ENCODE measurements at regions not wholly inside any gene's neighbourhood (a gene's known extent, or its start where the extent isn't known, plus 50 kb on each side); places are given as distances from the start of the nearest gene placed in this dataset.
"Not testable (repeated sequence)": the region's sequence is repeated elsewhere in the genome, so short reads cannot be mapped to it uniquely, and the experiment has no call there.

DNA sequence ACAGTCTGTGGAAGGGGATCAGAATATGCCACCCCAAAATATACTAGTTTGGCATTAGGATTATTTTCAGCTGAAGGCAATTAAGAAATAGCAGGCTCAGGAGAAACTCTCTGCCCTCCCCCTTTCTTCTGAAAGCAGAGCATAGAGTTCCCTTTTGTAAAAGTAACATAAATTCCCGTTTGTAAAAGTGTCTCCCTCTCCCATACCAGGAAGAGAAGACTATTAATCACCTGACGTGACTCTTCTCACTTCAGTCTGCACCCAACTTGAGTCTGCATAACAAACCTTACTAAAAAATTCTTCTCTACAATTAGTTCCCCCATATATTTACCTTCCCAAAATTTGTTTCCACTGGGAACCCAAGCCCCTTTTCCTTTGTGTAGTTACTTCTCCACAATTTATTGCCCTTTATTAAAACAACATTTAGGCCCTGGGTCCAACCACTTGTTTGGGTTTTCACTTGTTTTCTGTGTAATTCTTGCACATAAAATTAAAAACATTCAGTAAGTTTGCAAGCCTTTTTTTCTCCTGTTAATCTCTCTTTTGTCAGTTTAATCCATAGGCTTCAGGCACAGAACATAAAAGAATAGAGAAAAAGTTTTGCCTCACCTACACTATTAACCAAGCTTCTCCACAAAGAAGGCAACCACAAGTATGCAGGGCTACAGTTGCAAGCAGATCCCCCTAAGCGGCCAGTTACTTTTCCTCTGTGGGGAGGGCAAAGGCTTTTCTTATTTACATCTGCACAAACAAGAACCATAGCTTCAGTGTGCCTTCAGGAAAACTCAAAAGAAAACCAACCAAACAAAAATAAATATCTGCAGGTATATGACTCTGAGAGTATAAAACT is 73.8 kb upstream of the EPCAM start:
- no peak for DNase-seq (ENCODE audit: low read depth, low spot score)

- DNase-seq (ENCODE audit: low read depth, low spot score) = no peak
Observed at GRCh38 chr2:47293976-47294375, 75.1 kb upstream of the EPCAM start.

DNA sequence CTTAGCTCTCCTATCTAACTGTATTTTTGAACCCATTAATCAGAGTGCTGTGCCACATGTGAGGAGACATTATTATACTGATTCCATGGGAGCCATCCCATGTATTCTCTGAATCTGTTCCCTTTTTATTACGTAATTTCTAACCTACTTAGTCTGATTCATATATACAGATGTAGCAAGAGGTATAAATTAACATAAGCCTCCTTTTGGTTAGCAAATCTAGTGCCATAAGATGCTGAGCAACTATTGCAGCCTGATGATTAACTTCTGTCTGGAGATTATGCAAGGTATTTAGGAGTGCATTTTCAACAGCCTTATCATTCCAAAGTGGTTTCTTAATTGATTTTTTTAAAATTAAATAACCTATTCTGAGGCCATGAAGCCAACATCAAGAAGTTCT is 80.2 kb upstream of the EPCAM start:
- DNase-seq (ENCODE audit: low read depth, low spot score) = no peak

- no peak for DNase-seq (ENCODE audit: low read depth, low spot score)
Observed at GRCh38 chr2:47283659-47284058, 85.5 kb upstream of the EPCAM start.

DNA sequence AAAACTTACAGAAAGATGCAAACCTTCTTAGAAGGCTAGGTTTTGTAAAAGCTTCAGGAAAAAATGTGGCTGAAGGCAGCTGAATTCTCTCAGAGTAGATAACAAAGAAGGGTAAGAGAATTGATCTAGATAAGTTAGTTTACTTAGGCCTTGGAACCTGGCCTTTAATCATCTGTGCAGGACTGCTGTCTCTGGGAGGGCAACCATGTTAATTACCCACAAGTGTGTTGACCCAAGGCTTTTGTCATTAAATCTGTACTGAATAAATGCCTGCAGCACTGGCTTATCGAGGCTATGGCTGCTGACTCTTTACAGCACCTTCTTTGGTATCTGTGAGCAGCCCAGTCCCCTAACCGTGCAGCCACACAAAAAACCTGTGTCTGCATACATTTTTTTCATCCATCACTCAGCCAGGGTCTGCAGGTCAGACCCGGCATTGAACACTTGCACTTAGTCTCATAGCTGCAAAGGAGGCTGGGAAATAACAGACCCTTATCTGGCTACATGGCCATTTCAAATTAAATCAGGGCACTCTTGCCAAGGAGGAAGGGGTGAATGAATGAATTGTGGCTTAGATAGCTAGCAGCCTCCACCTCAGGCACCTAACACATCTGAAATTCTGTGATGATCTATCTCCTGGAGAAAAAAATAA is 86.4 kb upstream of the EPCAM start:
- no peak for DNase-seq (ENCODE audit: low read depth, low spot score)

DNA sequence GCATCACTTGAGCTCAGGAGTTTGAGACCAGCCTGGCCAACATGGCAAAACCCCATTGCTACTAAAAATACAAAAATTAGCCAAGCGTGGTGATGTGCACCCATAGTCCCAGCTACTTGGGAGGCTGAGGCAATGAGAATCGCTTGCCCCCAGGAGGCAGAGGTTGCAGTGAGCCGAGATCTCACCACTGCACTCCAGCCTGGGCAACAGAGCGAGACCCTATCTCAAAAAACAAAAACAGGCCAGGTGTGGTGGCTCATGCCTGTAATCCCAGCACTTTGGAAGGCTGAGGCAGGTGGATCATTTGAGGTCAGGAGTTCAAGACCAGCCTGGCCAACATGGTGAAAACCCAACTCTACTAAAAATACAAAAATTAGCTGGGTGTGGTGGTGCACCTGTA is 89.6 kb upstream of the EPCAM start:
- DNase-seq (ENCODE audit: low read depth, low spot score) = not testable (repeated sequence)

DNA sequence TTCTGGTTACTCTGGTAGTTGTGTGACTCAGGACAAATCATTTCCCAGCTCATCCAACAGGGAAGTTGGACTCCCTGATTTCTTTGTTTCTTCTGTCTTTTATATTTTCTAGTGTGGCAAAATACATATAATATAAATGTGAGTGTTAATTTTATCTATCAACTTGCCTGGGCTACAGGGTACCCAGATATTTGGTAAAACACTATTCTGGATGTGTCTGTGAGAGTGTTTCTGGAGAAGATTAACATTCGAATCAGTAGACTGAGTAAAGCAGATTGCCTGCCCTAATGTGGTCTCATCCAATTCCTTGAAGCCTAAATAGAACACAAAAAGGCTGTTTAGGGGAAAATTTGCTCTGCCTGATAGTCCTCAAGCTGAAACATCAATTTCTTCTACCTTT is 91.1 kb upstream of the EPCAM start:
- no peak for DNase-seq (ENCODE audit: low read depth, low spot score)

GRCh38 chr2:47277187-47277586 is 91.9 kb upstream of the EPCAM start:
- DNase-seq (ENCODE audit: low read depth, low spot score) = no peak

DNA sequence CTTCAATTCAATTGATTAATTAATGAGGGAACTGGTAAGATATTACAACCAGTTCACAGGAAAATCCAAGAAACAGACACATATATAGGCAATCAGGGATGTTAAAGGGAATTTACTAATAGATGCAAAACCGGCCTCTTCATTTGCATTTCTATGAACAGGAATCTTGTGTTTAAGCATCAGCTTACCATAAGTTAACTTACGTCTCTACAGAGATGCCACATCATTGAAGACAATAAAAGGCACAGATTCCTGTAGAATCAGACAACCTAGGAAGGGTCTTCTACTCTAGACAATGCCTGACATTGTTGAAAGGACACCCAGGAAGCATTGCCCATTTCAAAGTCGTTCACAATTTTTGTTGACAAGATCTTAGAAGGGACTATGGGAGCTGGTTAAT is 93.0 kb upstream of the EPCAM start:
- DNase-seq (ENCODE audit: low read depth, low spot score) = no peak

DNA sequence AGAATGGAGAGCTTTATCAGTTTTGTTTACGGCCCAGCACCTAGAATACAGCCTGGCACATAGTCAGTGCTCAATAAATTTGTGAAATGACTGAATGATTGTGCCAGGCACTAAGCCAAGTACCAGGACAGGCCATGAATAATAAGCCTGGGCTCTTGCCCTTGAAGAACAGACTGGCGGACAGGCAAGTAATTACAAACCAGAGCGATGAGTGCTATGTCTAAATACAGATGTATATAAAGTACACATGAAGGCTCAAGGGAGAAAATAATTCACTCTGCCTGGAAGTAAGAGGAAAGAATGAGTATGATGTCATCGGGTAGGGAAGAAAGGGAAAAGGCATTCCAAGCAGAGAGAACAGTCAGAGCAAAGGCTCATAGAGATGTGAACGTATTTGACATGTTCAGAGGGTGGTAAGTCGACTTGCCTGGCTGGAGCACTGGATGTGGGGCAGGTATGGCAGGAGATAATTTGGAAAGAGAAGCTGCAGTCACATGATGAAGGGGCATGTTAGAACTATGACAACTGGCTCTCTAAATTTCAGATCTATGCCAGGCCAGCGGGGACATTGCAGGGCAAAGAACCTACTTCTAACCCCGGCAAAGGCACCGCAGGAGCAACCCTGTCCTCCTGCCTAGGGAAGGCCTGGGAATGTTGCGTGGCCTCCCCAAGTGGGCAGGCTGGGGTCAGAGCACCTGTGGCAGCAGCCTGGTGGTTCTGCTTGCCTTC is 94.9 kb upstream of the EPCAM start:
- no peak for DNase-seq (ENCODE audit: low read depth, low spot score)

DNA sequence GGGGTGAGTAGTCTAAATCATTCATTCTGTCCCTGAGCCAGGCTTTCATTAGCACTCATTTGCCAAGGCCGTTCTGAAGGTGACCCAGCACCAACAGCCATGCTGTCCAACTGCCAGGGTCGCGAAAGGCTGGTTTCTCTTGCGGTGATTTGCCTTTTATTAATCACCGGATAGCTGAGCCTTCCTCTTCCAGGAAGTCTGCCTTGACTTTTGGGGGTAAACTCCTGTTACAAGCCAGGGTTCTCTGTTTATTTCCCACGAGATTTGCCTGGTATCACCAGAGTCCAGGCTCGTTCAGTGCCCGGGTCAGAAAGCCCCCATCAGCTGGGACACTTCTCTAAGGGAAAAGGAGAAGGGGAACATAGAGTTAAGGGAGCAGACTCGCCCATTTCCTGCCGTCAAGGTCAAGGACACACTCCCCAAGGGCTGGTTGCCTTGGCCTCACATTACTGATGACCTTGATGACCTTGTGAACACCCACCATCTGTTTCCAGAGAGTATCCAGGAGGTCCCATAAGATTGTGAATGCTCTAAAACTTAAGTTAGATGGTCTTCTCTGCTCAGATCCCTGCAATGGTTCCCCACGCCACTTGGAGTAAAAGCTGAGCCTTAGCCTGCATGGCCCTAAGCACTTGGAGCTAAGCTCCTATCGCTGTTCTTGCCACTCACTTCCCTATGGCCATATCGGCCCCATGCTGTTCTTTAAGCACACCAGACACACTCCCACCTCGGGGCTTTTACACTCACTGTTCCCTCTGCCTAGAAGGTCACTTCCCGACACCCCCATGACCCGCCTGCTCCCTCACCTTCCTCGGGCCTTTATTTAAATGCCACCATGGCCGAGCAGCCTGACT is 96.0 kb upstream of the EPCAM start:
- no peak for DNase-seq (ENCODE audit: low read depth, low spot score)

DNA sequence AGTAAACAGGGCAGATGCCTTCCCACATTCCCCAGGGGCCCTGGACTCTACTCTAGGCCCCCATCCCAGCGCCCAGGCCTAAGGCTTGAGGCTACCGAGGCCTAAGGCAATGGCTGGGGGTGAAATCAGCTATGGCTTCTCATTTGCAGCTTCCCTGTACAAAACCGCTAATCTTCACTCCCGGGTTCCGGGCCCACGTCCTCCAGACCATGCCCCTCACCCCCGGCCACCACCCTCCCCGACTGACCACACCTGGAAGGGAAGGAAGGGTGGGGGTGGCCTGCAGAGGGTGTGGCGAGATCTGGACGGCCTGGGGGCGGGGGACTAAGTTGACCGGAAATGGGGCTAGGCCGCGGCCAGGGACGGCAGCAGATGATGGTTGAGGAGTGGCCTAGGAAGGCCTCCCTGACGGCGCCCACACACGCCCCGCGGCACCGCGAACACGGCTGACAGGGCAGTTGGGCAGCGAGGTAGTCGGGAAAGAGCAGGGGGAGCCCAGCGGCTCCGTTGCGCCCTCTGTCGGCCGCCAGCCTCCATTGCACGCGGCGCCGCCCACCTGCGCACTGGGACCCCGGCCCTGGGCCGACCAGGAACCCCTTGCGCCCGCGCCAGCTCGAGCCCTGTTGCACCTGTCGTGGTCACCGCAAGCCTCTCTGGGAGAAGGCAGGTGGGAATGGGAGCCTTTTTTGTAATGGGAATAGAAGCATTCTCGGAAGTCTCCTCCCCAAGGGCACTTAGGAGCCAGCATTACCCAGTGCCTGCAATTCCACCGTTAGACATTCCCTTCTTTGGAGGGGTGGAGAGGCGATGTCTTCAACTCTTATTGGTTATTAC is 95.9 kb upstream of the CALM2 start:
- DNase-seq (ENCODE audit: low read depth, low spot score) = no peak

DNA sequence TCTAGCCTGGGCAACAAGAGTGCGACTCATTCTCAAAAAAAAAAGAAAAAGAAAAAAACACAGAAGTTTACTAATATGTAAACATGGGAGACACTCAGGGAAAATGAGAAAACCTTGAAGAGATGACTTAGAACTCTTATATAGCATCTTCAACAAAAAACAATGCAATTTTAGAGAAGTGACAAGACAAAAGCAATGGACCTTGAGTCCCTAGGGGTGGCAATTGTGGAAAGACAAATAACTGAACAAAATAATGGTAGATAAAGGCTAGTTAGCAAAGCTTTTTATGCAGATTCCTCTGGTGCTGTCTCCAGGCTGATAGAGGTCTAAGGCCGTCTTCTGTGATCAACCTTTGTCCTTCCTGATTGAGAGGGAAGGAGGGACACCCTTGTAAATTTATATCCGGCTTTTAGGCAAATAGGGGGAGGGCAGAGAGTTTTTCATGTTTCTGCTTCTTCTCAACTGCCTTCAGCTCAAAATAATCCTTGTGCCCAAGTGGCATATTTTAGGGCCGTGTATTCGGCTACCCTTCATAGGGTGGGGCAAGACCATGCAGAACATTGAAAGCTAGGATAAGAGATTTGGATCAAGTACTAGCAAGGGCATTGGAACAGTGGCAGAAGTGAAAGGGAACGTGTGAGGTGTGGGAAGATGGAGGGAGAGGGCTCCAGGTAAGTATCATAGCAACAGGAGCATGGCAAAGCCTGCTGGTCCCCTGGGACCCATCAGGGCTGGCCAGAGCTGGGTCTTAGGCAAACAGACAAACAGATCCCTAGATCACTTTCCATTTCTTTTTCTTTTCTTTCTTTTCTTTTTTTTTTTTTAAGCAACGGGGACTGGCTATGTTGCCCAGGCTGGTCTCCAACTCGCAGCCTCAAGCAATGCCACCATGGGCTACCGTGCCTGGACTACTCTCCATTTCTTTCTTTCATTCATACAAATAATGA is 95.0 kb upstream of the CALM2 start:
- no peak for DNase-seq (ENCODE audit: low read depth, low spot score)

DNA sequence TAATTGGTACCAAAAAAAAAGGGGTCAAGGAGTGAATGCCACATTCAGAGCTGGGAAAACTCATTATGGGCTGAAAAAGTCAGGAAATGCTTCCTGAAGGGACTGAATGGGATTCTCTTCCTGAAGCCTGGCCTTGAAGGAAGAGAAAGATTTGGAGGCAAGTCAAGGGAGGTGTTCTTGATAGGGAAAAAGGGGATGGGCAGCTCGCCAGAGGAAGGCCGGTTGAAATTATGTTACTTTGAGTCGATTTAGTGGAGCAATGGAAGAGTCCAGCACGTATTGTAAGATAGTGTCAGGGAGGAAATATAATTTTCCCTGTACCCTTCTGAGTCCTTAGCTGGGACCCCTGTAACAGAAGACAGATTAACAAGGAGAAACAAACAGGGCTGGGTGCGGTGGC is 94.1 kb upstream of the CALM2 start:
- DNase-seq (ENCODE audit: low read depth, low spot score) = no peak

- no peak for DNase-seq (ENCODE audit: low read depth, low spot score)
Observed at GRCh38 chr2:47269316-47270232, 93.3 kb upstream of the CALM2 start.

DNA sequence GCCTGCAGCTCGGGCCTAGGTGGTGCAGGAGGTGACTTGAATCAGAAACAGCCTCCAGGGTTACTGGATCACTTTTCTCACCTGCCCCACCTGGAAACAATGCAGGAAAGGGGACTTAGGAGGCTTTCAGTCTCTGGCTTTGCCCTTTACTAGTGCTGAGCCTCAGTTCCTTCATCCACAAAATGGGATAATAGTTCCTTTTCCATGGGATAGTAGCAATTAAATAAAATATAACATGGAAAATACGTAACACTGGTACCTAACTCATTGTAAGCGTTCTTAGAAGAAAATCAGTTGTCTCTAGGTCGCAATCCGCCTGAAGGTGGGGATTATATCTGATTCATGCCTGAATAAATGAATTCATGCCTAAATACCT is 91.4 kb upstream of the CALM2 start:
- DNase-seq (ENCODE audit: low read depth, low spot score) = no peak

DNA sequence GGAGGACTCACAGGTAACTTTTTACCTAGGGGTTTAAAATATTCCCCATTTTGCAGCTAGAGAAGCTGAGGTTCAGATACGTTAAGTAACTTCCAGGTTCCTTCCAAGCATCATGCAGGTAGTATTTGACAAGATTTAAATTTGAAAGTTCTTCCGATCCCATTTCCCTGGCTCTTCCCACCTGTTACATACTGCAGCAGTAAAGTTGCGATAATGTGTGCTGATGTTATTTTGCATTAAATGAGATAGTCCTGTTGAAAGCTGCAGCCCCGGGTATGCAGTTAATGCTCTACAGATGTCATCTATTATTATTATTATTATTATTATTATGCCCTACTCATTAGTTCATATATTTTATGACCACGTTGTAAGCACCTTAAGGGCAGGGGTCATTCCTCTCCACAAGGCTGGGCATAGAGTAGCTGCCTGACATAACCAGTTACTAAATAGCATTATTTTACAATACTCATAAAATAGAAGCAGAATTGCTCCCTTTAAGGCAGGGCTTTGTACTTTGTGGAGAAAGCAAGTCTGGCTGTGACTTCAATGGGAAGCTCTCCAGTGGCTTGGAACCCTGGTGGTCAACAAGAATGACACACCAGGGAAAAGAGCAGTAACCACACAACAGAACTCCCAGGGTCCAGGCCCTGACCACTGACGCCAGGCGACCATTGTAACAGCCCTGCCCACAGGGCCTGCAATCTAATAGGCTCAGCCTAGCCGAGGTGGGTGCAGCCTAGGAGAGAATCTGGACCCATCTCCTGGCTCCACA is 90.8 kb upstream of the CALM2 start:
- DNase-seq (ENCODE audit: low read depth, low spot score) = no peak

GRCh38 chr2:47265751-47266231 is 89.5 kb upstream of the CALM2 start:
- no peak for DNase-seq (ENCODE audit: low read depth, low spot score)

All from iPS DF 19.7 (cell line).